SK-N-SH treated with all-trans-retinoic acid at 6 μM for 48 hours (cell line): ENCODE measurements at regions not wholly inside any gene's neighbourhood (a gene's known extent, or its start where the extent isn't known, plus 50 kb on each side); places are given as distances from the start of the nearest gene placed in this dataset.

Source experiments
- ATAC-seq: fragments of 200-7000 bp; cut with Tn5 transposase; 3 replicates; pipeline ENCODE4 v1.9.1; 2020; ENCODE audit warnings: mild to moderate bottlenecking, moderate library complexity
- ARNTL ChIP-seq: fragments of 450-650 bp; formaldehyde crosslinking; IDR thresholded peaks from 2 replicates; pipeline ENCODE4 v1.5.0; 2020; ENCODE audit warnings: low read depth, mild to moderate bottlenecking, moderate library complexity, borderline replicate concordance
- ESRRG ChIP-seq: fragments of 250-450 bp; sonication (Bioruptor Pico); IDR thresholded peaks from 2 replicates; pipeline ENCODE4 v1.6.1; 2021; ENCODE audit warnings: mild to moderate bottlenecking
- ISL1 ChIP-seq: fragments of 250-450 bp; sonication (Bioruptor Pico); IDR thresholded peaks from 2 replicates; pipeline ENCODE4 v2.1.2; 2022; ENCODE audit warnings: mild to moderate bottlenecking, moderate library complexity
- OSR1 ChIP-seq: fragments of 250-450 bp; sonication (Bioruptor Pico); IDR thresholded peaks from 2 replicates; pipeline ENCODE4 v1.8.0; 2022; ENCODE audit warnings: moderate library complexity, mild to moderate bottlenecking, inconsistent platforms
- PPARA ChIP-seq: fragments of 250-450 bp; sonication (Bioruptor Pico); IDR thresholded peaks from 2 replicates; pipeline ENCODE4 v1.5.0; 2020; ENCODE audit warnings: mild to moderate bottlenecking, borderline replicate concordance
- RARB ChIP-seq: fragments of 250-450 bp; sonication (Bioruptor Pico); IDR thresholded peaks from 2 replicates; pipeline ENCODE4 v1.8.0; 2021; ENCODE audit warnings: mild to moderate bottlenecking, moderate library complexity
- SNAI2 ChIP-seq: fragments of 250-450 bp; sonication (Bioruptor Pico); IDR thresholded peaks from 2 replicates; pipeline ENCODE4 v1.5.0; 2020; ENCODE audit warnings: mild to moderate bottlenecking, moderate library complexity
- TCF4 ChIP-seq: fragments of 250-450 bp; sonication (Bioruptor Pico); IDR thresholded peaks from 2 replicates; pipeline ENCODE4 v1.8.0; 2021; ENCODE audit warnings: mild to moderate bottlenecking, moderate library complexity, borderline replicate concordance
- TOX ChIP-seq: fragments of 250-450 bp; sonication (Bioruptor Pico); IDR thresholded peaks from 2 replicates; pipeline ENCODE4 v1.8.0; 2021; ENCODE audit warnings: mild to moderate bottlenecking, moderate library complexity, borderline replicate concordance
- ZC3H10 ChIP-seq: fragments of 250-450 bp; sonication (Bioruptor Pico); IDR thresholded peaks from 2 replicates; pipeline ENCODE4 v1.5.1; 2021; ENCODE audit warnings: mild to moderate bottlenecking, moderate library complexity
- ZFP30 ChIP-seq: fragments of 450-650 bp; formaldehyde crosslinking; IDR thresholded peaks from 2 replicates; pipeline ENCODE4 v1.5.0; 2022; ENCODE audit warnings: mild to moderate bottlenecking, moderate library complexity
- ZNF565 ChIP-seq: fragments of 450-650 bp; formaldehyde crosslinking; conservative IDR thresholded peaks from 2 replicates; pipeline ENCODE4 v1.5.0; 2020; ENCODE audit warnings: low read depth, mild to moderate bottlenecking, moderate library complexity
- ZNF8 ChIP-seq: fragments of 450-650 bp; formaldehyde crosslinking; IDR thresholded peaks from 2 replicates; pipeline ENCODE4 v1.5.0; 2020; ENCODE audit warnings: mild to moderate bottlenecking, moderate library complexity
- TF ChIP-seq, protein P1 (sequence below): fragments of 250-450 bp; sonication (Bioruptor Pico); IDR thresholded peaks from 2 replicates; pipeline ENCODE4 v1.8.0; 2020; ENCODE audit warnings: mild to moderate bottlenecking, moderate library complexity, borderline replicate concordance
- TF ChIP-seq, protein P2 (sequence below): fragments of 250-450 bp; sonication (Bioruptor Pico); IDR thresholded peaks from 2 replicates; pipeline ENCODE4 v1.8.0; 2021; ENCODE audit warnings: low read depth, mild to moderate bottlenecking, moderate library complexity, borderline replicate concordance
- TF ChIP-seq, protein P3 (sequence below): fragments of 250-450 bp; sonication (Bioruptor Pico); IDR thresholded peaks from 2 replicates; pipeline ENCODE4 v1.5.0; 2020; ENCODE audit warnings: mild to moderate bottlenecking, moderate library complexity
- TF ChIP-seq, protein P4 (sequence below): fragments of 250-450 bp; sonication (Bioruptor Pico); IDR thresholded peaks from 2 replicates; pipeline ENCODE4 v1.5.1; 2021; ENCODE audit warnings: mild to moderate bottlenecking, moderate library complexity

DNA sequence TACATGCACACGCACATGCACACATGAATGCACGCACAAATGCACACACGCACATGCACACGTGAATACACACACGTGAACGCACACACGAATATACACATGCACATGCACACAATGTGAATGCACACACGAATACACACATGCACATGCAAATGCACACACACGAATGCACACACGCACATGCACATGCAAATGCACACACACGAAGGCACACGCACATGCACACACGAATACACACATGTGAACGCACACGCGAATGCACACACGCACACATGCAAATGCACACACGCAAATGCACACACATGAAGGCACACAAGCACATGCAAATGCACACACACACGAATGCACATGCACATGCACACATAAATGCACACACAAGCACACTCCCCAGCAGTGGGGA is 68.6 kb upstream of the GPC1 start:
- no peak for TF ChIP-seq ISL1
- ATAC-seq = no peak

DNA sequence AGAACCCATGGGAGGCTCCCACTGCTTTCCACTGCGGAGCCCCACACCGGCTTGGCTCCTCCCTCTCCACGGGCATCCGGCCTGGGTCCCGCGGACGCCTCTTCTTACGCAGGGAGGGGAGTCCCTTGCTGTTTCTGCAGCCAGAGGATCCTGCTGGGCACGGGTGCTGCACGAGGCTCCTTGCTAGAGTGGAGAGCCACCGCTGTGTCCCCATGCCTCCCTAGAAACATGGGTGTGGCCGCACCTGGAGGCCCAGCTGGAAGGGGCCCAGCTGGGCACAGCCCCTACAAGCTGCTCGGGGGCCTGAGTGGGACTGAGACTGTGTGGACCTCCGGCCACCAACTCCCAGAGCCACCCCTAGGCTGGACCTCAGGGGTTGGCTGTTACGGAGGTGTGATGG is 67.7 kb upstream of the GPC1 start:
- TF ChIP-seq, protein P1, sequence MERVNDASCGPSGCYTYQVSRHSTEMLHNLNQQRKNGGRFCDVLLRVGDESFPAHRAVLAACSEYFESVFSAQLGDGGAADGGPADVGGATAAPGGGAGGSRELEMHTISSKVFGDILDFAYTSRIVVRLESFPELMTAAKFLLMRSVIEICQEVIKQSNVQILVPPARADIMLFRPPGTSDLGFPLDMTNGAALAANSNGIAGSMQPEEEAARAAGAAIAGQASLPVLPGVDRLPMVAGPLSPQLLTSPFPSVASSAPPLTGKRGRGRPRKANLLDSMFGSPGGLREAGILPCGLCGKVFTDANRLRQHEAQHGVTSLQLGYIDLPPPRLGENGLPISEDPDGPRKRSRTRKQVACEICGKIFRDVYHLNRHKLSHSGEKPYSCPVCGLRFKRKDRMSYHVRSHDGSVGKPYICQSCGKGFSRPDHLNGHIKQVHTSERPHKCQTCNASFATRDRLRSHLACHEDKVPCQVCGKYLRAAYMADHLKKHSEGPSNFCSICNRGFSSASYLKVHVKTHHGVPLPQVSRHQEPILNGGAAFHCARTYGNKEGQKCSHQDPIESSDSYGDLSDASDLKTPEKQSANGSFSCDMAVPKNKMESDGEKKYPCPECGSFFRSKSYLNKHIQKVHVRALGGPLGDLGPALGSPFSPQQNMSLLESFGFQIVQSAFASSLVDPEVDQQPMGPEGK (CRISPR knock-in tag) = no peak
- TF ChIP-seq ZC3H10 (CRISPR knock-in tag) (no peak), TOX (CRISPR knock-in tag) (no peak), ZNF8 (CRISPR knock-in tag) (no peak), ISL1 (no peak), ESRRG (no peak), PPARA (CRISPR knock-in tag) (no peak), OSR1 (CRISPR knock-in tag) (no peak), ZNF565 (CRISPR knock-in tag) (no peak), ZFP30 (no peak), TCF4 (CRISPR knock-in tag) (no peak), ARNTL (CRISPR knock-in tag) (no peak)
- TF ChIP-seq, protein P2, sequence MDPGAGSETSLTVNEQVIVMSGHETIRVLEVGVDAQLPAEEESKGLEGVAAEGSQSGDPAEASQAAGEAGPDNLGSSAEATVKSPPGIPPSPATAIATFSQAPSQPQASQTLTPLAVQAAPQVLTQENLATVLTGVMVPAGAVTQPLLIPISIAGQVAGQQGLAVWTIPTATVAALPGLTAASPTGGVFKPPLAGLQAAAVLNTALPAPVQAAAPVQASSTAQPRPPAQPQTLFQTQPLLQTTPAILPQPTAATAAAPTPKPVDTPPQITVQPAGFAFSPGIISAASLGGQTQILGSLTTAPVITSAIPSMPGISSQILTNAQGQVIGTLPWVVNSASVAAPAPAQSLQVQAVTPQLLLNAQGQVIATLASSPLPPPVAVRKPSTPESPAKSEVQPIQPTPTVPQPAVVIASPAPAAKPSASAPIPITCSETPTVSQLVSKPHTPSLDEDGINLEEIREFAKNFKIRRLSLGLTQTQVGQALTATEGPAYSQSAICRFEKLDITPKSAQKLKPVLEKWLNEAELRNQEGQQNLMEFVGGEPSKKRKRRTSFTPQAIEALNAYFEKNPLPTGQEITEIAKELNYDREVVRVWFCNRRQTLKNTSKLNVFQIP (CRISPR knock-in tag) = no peak
- TF ChIP-seq, protein P3, sequence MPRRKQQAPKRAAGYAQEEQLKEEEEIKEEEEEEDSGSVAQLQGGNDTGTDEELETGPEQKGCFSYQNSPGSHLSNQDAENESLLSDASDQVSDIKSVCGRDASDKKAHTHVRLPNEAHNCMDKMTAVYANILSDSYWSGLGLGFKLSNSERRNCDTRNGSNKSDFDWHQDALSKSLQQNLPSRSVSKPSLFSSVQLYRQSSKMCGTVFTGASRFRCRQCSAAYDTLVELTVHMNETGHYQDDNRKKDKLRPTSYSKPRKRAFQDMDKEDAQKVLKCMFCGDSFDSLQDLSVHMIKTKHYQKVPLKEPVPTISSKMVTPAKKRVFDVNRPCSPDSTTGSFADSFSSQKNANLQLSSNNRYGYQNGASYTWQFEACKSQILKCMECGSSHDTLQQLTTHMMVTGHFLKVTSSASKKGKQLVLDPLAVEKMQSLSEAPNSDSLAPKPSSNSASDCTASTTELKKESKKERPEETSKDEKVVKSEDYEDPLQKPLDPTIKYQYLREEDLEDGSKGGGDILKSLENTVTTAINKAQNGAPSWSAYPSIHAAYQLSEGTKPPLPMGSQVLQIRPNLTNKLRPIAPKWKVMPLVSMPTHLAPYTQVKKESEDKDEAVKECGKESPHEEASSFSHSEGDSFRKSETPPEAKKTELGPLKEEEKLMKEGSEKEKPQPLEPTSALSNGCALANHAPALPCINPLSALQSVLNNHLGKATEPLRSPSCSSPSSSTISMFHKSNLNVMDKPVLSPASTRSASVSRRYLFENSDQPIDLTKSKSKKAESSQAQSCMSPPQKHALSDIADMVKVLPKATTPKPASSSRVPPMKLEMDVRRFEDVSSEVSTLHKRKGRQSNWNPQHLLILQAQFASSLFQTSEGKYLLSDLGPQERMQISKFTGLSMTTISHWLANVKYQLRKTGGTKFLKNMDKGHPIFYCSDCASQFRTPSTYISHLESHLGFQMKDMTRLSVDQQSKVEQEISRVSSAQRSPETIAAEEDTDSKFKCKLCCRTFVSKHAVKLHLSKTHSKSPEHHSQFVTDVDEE = no peak
- TF ChIP-seq, all 23 proteins: peak for 0
- no peak for ATAC-seq

DNA sequence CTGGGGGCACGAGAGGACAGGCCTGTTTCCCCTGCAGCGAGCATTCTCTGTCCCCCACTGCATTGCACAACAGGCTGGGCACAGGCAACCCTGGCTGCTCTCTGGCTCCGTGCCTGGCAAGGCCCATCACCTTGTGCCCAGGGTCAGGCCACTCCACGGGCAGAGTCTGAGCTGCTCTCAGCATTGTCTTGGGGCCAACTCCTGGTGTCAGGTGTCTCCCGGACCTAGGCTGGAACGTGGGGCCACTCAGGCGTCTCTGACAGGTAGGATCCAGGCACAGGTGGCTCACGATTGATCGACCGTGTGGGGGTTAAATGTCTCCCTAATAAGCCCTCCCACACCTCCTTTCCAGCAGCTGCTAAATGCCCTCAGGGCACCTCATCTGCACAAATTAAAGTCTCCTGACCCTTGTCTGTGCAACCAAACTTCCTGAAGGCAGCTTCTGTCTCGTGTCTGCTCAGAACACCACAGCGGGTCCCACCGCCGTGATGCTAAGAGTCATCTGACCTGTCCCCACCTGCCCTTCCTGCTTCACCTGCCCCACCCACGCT is 66.6 kb upstream of the GPC1 start:
- no peak for TF ChIP-seq PPARA (CRISPR knock-in tag)
- TF ChIP-seq, protein P2 (CRISPR knock-in tag) = no peak
- TF ChIP-seq, protein P1 (CRISPR knock-in tag) = no peak
- no peak for TF ChIP-seq RARB (CRISPR knock-in tag)
- no peak for TF ChIP-seq ARNTL (CRISPR knock-in tag)
- no peak for TF ChIP-seq TOX (CRISPR knock-in tag)
- TF ChIP-seq ZNF8 (CRISPR knock-in tag) = no peak
- TF ChIP-seq ZC3H10 (CRISPR knock-in tag) = no peak
- no peak for TF ChIP-seq SNAI2 (CRISPR knock-in tag)
- TF ChIP-seq, protein P3 = no peak
- TF ChIP-seq, protein P4, sequence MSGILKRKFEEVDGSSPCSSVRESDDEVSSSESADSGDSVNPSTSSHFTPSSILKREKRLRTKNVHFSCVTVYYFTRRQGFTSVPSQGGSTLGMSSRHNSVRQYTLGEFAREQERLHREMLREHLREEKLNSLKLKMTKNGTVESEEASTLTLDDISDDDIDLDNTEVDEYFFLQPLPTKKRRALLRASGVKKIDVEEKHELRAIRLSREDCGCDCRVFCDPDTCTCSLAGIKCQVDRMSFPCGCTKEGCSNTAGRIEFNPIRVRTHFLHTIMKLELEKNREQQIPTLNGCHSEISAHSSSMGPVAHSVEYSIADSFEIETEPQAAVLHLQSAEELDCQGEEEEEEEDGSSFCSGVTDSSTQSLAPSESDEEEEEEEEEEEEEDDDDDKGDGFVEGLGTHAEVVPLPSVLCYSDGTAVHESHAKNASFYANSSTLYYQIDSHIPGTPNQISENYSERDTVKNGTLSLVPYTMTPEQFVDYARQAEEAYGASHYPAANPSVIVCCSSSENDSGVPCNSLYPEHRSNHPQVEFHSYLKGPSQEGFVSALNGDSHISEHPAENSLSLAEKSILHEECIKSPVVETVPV (CRISPR knock-in tag) = no peak
- no peak for TF ChIP-seq OSR1 (CRISPR knock-in tag)
- no peak for TF ChIP-seq ISL1
- no peak for ATAC-seq
